Renal pelvis (tissue), 1 donor: ENCODE measurements at regions not wholly inside any gene's neighbourhood (a gene's known extent, or its start where the extent isn't known, plus 50 kb on each side); places are given as distances from the start of the nearest gene placed in this dataset.

ENCODE experiments used
- DNase-seq: peaks from one replicate; pipeline ENCODE4 v3.0.0-alpha.2; 2013

GRCh38 chr9:11928871-11929321 lies 764.3 kb upstream of the TYRP1 start:
- no peak for DNase-seq

DNA sequence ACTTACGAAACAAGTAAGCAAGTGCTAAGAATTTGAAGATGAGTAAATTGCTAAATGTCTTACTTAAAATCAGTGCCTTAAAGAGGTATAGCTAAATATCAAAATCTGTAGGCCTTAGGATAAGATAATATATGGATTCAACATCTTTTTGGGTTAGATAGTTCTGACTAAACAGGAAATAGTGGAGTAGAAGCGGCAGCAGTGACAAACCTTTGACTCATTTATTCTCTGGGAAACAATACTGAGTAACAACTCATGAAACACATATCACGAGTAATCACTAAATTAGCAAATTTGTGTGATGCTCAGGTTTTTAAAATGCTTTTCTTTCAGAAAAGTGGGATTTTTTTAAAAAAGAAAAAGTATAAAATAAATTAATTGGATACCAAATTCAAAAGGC lies 762.1 kb upstream of the TYRP1 start:
- DNase-seq: no peak

- DNase-seq: no peak
Observed at GRCh38 chr9:11931751-11932150, 761.4 kb upstream of the TYRP1 start.

GRCh38 chr9:11933926-11934325 lies 759.3 kb upstream of the TYRP1 start:
- no peak for DNase-seq

DNA sequence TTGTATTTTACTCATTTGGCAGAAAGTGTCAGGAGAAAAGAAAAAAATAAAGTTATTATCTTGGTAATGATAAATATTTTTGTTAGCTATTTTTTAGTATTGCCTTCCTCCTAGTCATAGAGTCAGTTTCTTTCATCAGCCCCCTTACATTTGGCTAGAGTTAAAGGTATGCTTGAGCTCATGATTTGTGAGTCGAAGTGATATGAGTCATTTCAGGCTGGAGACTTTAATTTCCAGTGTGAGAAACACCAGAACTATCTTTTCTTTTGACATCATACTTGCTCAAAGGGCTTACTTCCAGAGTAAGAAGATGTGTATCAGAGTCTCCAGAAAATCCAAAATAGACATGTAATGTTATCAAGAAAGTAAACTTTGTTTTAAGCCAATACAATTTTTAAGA lies 746.7 kb upstream of the TYRP1 start:
- DNase-seq: no peak

GRCh38 chr9:11962327-11962726 lies 730.9 kb upstream of the TYRP1 start:
- no peak for DNase-seq

GRCh38 chr9:11966786-11967185 lies 726.4 kb upstream of the TYRP1 start:
- DNase-seq: no peak

GRCh38 chr9:11968631-11969030 lies 724.6 kb upstream of the TYRP1 start:
- no peak for DNase-seq

- no peak for DNase-seq
Observed at GRCh38 chr9:11973011-11973410, 720.2 kb upstream of the TYRP1 start.

- no peak for DNase-seq
Observed at GRCh38 chr9:11973511-11973910, 719.7 kb upstream of the TYRP1 start.

DNA sequence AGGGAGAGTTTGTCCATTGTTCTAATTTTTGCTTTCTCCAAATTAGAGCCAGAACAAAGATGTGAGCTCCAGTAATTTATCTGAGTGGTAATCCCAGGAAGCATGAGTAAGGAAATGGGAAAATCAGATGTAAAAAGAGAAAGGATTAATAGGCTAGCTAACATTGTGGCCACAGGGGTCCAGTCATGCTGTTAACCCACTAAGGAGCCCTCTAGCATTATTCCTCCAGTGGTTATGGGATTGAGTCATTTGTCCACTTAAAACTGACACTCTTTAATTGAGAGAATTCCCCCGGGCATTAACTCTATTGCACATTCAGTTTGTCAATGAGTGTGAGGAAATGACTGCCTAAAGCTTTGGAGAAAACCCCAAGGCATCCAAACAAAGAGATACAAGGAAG lies 700.3 kb upstream of the TYRP1 start:
- no peak for DNase-seq

DNA sequence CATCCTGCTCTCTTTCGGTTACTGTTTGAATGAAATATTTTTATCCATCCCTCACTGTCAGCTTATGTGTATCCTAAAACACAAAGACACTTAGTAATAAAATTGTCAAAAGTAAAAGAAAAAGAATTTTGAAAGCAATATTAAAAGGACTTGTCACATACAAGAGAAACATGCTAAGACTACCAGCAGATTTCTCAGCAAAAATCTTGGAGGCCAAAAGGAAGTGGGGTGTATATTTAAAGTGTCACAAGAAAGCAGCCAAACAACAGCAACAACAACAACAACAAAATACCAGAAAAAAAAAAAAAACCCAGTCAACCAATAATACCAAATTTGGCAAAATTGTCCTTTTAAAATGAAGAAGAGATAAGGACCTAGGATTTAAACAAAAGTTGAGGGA lies 678.7 kb upstream of the TYRP1 start:
- no peak for DNase-seq

- no peak for DNase-seq
Observed at GRCh38 chr9:12054235-12054634, 639.0 kb upstream of the TYRP1 start.

DNA sequence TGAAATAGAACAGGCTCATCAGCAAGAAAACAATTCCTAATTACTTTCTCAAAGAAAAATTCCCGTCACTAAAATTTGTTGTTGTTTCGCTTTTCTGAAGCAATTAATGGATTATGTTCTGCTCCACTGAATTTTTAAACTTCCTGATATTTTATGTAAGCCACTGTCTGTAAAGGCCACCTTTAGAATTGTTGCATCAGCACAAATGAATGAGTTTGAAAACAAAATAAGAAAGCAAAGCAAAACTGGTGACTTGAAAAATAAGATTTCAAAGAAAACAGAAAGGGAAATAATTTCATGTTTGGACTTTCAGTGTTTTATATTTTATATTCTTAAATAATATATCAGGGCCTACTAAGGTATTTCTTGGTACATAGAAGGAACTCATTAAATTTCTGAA lies 636.3 kb upstream of the TYRP1 start:
- no peak for DNase-seq

GRCh38 chr9:12060067-12060466 lies 633.1 kb upstream of the TYRP1 start:
- no peak for DNase-seq

GRCh38 chr9:12060811-12061210 lies 632.4 kb upstream of the TYRP1 start:
- no peak for DNase-seq

- no peak for DNase-seq
Observed at GRCh38 chr9:12065050-12065449, 628.1 kb upstream of the TYRP1 start.

DNA sequence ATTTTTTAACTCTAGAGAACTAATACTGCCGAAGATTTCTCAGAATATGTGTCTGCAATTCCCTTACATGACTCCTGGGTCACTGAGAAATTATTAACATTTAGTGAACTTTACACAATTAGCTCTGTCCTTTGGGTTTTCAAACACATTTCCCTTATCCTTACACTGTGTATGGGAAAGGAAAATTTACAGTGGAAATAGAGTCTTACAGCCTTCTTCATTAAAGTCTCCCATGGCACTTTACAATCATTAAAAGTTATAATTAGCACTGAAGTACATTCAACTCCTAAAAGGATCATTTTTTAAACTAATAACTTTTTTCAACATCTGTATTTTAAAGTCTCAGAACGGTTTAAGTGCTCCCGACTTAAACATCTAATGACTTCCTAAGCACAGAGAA lies 627.5 kb upstream of the TYRP1 start:
- no peak for DNase-seq

DNA sequence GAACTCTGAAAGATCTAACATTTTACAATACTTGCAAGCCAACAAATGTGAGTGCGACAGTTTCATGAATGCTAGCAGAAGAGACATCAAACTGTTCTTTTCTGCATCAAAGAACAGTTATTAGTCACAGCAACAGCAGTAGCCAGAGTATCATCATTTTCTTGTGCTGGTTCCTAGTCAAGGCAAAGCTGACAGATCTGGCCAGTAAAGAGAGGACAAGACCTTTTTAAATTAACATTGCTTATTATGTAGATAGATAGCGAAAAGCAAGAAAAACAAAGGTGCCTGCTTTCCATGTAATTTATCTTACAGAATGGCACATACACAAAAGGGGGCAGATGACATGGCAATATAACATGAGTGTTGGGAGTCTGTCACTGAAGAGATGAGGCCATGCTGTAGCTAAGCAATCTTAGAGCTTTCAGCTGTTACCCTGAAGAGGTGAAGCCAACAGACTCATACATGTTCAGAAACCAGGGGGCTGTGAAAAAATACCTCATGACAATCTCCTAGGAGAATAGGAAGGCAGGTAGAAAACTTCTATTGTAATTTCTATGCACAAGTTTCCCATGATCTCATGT lies 626.6 kb upstream of the TYRP1 start:
- no peak for DNase-seq

GRCh38 chr9:12069366-12069765 lies 623.8 kb upstream of the TYRP1 start:
- DNase-seq: no peak

DNA sequence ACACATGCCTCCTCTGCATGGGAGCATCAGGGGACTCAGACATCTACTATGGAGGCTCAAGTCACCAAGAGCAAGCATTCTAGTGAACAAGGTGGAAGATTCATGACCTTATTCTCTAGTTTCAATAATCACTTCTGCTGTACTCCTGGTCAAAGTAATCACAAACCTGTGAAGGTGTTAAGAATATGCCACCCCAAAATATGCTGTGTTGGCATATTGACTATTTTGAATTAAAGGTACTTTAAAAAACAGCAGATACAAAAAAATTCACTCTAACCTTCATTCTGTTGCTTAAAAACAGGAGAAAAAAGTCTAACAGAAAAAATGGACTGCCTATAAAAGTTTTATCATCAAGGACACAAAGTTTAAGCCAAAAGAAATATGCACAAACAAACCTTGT lies 607.8 kb upstream of the TYRP1 start:
- DNase-seq: no peak

DNA sequence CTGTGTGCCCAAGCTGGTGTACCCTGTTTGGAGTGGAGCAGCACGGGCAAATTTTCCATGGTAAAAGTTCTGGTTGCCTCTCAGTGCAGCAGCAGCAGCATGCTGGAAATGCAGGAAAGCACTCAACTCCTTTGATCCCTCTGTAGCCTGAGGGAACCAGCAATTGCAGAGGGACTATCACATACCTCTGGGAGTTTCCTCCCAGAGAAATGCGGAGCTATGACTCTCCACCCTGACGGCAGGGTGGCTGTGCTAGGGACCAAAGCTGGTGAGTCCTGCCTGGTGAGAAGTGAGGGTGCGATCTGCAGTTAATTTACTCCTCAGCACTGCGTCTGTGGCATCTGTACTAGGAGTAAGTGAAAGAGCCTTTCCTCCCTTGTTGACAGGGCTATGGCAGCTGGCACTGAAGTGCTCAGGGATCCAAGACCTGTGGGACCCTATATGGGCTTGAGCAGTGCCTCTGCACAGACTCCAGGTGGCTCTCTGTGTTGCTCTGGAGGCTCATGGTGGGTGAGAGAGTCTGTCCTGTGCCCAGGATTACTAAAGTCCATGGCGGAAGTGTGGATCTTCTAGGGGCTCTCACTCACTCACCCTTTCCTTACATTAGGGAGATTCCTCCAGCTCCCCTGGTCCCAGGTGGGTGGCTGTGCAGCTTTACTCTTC lies 601.2 kb upstream of the TYRP1 start:
- DNase-seq: no peak

GRCh38 chr9:12094046-12094445 lies 599.1 kb upstream of the TYRP1 start:
- DNase-seq: no peak

GRCh38 chr9:12095931-12096330 lies 597.3 kb upstream of the TYRP1 start:
- DNase-seq: peak; percentile 11
